NCI-H1694 (cell line): ENCODE measurements at regions not wholly inside any gene's neighbourhood (a gene's known extent, or its start where the extent isn't known, plus 50 kb on each side); places are given as distances from the start of the nearest gene placed in this dataset.
A peak's percentile ranks its signal among the peaks of the same experiment; 100 is the strongest.

Experiments used
- DNase-seq: peaks from one replicate; lab custom pipeline; 2025; lab: John Stamatoyannopoulos, UW

GRCh38 chr3:11919390-11919789 lies 72.7 kb upstream of the TAMM41 start:
- DNase-seq, result no peak

- no peak for DNase-seq
Measured at GRCh38 chr3:11924518-11924917, 77.8 kb upstream of the TAMM41 start.

- DNase-seq, result no peak
Measured at GRCh38 chr3:11928381-11928780, 75.8 kb upstream of the SYN2 start.

- DNase-seq, result no peak
Measured at GRCh38 chr3:11929531-11929930, 74.7 kb upstream of the SYN2 start.

GRCh38 chr3:11930084-11930483 lies 74.1 kb upstream of the SYN2 start:
- no peak for DNase-seq

GRCh38 chr3:11932636-11933035 lies 71.6 kb upstream of the SYN2 start:
- DNase-seq, result no peak

- no peak for DNase-seq
Measured at GRCh38 chr3:11933529-11933928, 70.7 kb upstream of the SYN2 start.

- peak; percentile 2 for DNase-seq
Measured at GRCh38 chr3:11944052-11944673, 60.0 kb upstream of the SYN2 start.

GRCh38 chr3:11948331-11948730 lies 55.9 kb upstream of the SYN2 start:
- DNase-seq, result no peak

- DNase-seq, result no peak
Measured at GRCh38 chr3:11948866-11949265, 55.3 kb upstream of the SYN2 start.

- DNase-seq, result no peak
Measured at GRCh38 chr3:11949351-11949750, 54.8 kb upstream of the SYN2 start.

- no peak for DNase-seq
Measured at GRCh38 chr3:11950576-11950975, 53.6 kb upstream of the SYN2 start.

GRCh38 chr3:11953350-11953749 lies 50.8 kb upstream of the SYN2 start:
- no peak for DNase-seq

- DNase-seq, result no peak
Measured at GRCh38 chr3:11953778-11954177, 50.4 kb upstream of the SYN2 start.

- no peak for DNase-seq
Measured at GRCh38 chr3:11954312-11954934, 49.8 kb upstream of the SYN2 start.
